Karpas-422 (cell line): ENCODE measurements at regions not wholly inside any gene's neighbourhood (a gene's known extent, or its start where the extent isn't known, plus 50 kb on each side); places are given as distances from the start of the nearest gene placed in this dataset.

ENCODE experiments used
- DNase-seq: peaks from one replicate; pipeline ENCODE4 v3.0.0-alpha.2; 2015
- H2AFZ ChIP-seq: fragments of 200-600 bp; sonication (generic); 2 replicates; pipeline ENCODE4 v1.6.1; 2014; ENCODE audit warnings: antibody characterized with exemption, low read length, mixed read lengths
- H3K27ac ChIP-seq: fragments of 200-600 bp; sonication (generic); 2 replicates; pipeline ENCODE4 v1.5.1; 2014; ENCODE audit warnings: mild to moderate bottlenecking, low read length, moderate library complexity
- H3K27me3 ChIP-seq: fragments of 200-600 bp; sonication (generic); 2 replicates; pipeline ENCODE4 v1.6.1; 2014; ENCODE audit warnings: low read length, mixed read lengths
- H3K36me3 ChIP-seq: fragments of 200-600 bp; sonication (generic); 2 replicates; pipeline ENCODE4 v1.6.1; 2014; ENCODE audit warnings: low read length, mixed read lengths; ENCODE audit not compliant: insufficient read depth
- H3K4me1 ChIP-seq: fragments of 200-600 bp; sonication (generic); 2 replicates; pipeline ENCODE4 v1.6.1; 2014; ENCODE audit warnings: mild to moderate bottlenecking, low read length, mixed read lengths
- H3K4me2 ChIP-seq: fragments of 200-600 bp; sonication (generic); 2 replicates; pipeline ENCODE4 v1.6.1; 2014; ENCODE audit warnings: low read length, low read depth, mild to moderate bottlenecking; ENCODE audit not compliant: poor library complexity, severe bottlenecking
- H3K4me3 ChIP-seq: fragments of 200-600 bp; sonication (generic); 2 replicates; pipeline ENCODE4 v1.5.1; 2014; ENCODE audit warnings: mild to moderate bottlenecking, antibody characterized with exemption, low read length, mixed read lengths
- H3K79me2 ChIP-seq: fragments of 200-600 bp; sonication (generic); 2 replicates; pipeline ENCODE4 v1.6.1; 2014; ENCODE audit warnings: mild to moderate bottlenecking, low read length, mixed read lengths
- H3K9ac ChIP-seq: fragments of 200-600 bp; sonication (generic); 2 replicates; pipeline ENCODE4 v1.6.0; 2014; ENCODE audit warnings: low read length
- H3K9me2 ChIP-seq: fragments of 200-600 bp; sonication (generic), shearing (Covaris generic); replicated peaks from 2 replicates; pipeline ENCODE4 v1.6.0; 2014; ENCODE audit warnings: mild to moderate bottlenecking, low read length, moderate library complexity; ENCODE audit not compliant: insufficient read depth
- H3K9me3 ChIP-seq: fragments of 300-700, 200-600 bp; sonication (generic); 2 replicates; pipeline ENCODE4 v1.6.1; 2014; ENCODE audit warnings: low read length, mixed read lengths
- H4K20me1 ChIP-seq: fragments of 200-600 bp; sonication (generic); 2 replicates; pipeline ENCODE4 v1.6.1; 2014; ENCODE audit warnings: mild to moderate bottlenecking, antibody characterized with exemption, low read length, low read depth; ENCODE audit not compliant: insufficient read depth

- H2AFZ ChIP-seq = no peak overlapping the region
- H3K27ac ChIP-seq = no peak overlapping the region
Measured at GRCh38 chrY:15756266-15756665, 1231.9 kb downstream of the NLGN4Y start.

GRCh38 chrY:15773579-15773978, 1249.2 kb downstream of the NLGN4Y start:
- no peak overlapping the region for H3K4me2 ChIP-seq
- H3K27ac ChIP-seq = no peak overlapping the region

More at GRCh38 chrY:15756266-15756665, 1231.9 kb downstream of the NLGN4Y start:
- H4K20me1 ChIP-seq = no peaks in the 10 kb centered on the region
- no peak overlapping the region for H3K4me2 ChIP-seq
- H3K4me1 ChIP-seq = no peaks in the 10 kb centered on the region
- H3K27me3 ChIP-seq = no peaks in the 10 kb centered on the region
- H3K9me2 ChIP-seq = no peaks in the 10 kb centered on the region
- no peaks in the 10 kb centered on the region for H3K79me2 ChIP-seq
- no peak overlapping the region for H3K9ac ChIP-seq
- no peak for DNase-seq
- no peaks in the 10 kb centered on the region for H3K36me3 ChIP-seq
- H3K4me3 ChIP-seq = no peak overlapping the region
- no peaks in the 10 kb centered on the region for H3K9me3 ChIP-seq

GRCh38 chrY:15775880-15776279, 1251.6 kb downstream of the NLGN4Y start:
- no peak overlapping the region for H3K27ac ChIP-seq
- no peak overlapping the region for H2AFZ ChIP-seq
- no peak overlapping the region for H3K4me2 ChIP-seq
- no peaks in the 10 kb centered on the region for H3K9me3 ChIP-seq
- H3K27me3 ChIP-seq = no peaks in the 10 kb centered on the region
- H3K9me2 ChIP-seq = no peaks in the 10 kb centered on the region
- DNase-seq = no peak
- no peaks in the 10 kb centered on the region for H3K79me2 ChIP-seq
- H3K36me3 ChIP-seq = no peaks in the 10 kb centered on the region
- H4K20me1 ChIP-seq = no peaks in the 10 kb centered on the region
- H3K4me3 ChIP-seq = no peak overlapping the region
- no peak overlapping the region for H3K9ac ChIP-seq
- no peaks in the 10 kb centered on the region for H3K4me1 ChIP-seq

More at GRCh38 chrY:15773579-15773978, 1249.2 kb downstream of the NLGN4Y start:
- H3K27me3 ChIP-seq = no peaks in the 10 kb centered on the region
- no peaks in the 10 kb centered on the region for H3K36me3 ChIP-seq
- no peaks in the 10 kb centered on the region for H4K20me1 ChIP-seq
- no peak overlapping the region for H2AFZ ChIP-seq
- H3K4me1 ChIP-seq = no peaks in the 10 kb centered on the region
- H3K79me2 ChIP-seq = no peaks in the 10 kb centered on the region
- no peak overlapping the region for H3K9ac ChIP-seq
- H3K4me3 ChIP-seq = no peak overlapping the region
- H3K9me3 ChIP-seq = no peaks in the 10 kb centered on the region
- no peaks in the 10 kb centered on the region for H3K9me2 ChIP-seq
- DNase-seq = no peak

- no peaks in the 10 kb centered on the region for H3K36me3 ChIP-seq
- H3K9me3 ChIP-seq = no peaks in the 10 kb centered on the region
- H3K27ac ChIP-seq = no peak overlapping the region
- H3K79me2 ChIP-seq = no peaks in the 10 kb centered on the region
- H3K4me3 ChIP-seq = no peak overlapping the region
- no peak for DNase-seq
- no peaks in the 10 kb centered on the region for H4K20me1 ChIP-seq
- H2AFZ ChIP-seq = no peak overlapping the region
- H3K4me2 ChIP-seq = no peak overlapping the region
- no peaks in the 10 kb centered on the region for H3K4me1 ChIP-seq
- H3K9me2 ChIP-seq = no peaks in the 10 kb centered on the region
- H3K27me3 ChIP-seq = no peaks in the 10 kb centered on the region
- H3K9ac ChIP-seq = no peak overlapping the region
Measured at GRCh38 chrY:15779891-15780290, 1255.6 kb downstream of the NLGN4Y start.

- no peaks in the 10 kb centered on the region for H3K79me2 ChIP-seq
- no peaks in the 10 kb centered on the region for H3K4me1 ChIP-seq
- no peaks in the 10 kb centered on the region for H3K27me3 ChIP-seq
Measured at GRCh38 chrY:15800021-15800420, 1275.7 kb downstream of the NLGN4Y start.

GRCh38 chrY:15805985-15806384, 1281.7 kb downstream of the NLGN4Y start:
- Histone ChIP-seq H3K4me2 (no peak overlapping the region), H4K20me1 (no peaks in the 10 kb centered on the region), H3K4me3 (no peak overlapping the region), H3K27me3 (no peaks in the 10 kb centered on the region), H3K9ac (no peak overlapping the region), H3K27ac (no peak overlapping the region), H3K9me2 (no peaks in the 10 kb centered on the region), H2AFZ (no peak overlapping the region), H3K36me3 (no peaks in the 10 kb centered on the region), H3K4me1 (no peaks in the 10 kb centered on the region), H3K9me3 (no peaks in the 10 kb centered on the region), H3K79me2 (no peaks in the 10 kb centered on the region)
- no peak for DNase-seq

More at GRCh38 chrY:15800021-15800420, 1275.7 kb downstream of the NLGN4Y start:
- H3K9me3 ChIP-seq = no peaks in the 10 kb centered on the region
- no peak overlapping the region for H3K4me3 ChIP-seq
- DNase-seq = no peak
- H3K4me2 ChIP-seq = no peak overlapping the region
- no peaks in the 10 kb centered on the region for H4K20me1 ChIP-seq
- H3K27ac ChIP-seq = no peak overlapping the region
- H3K36me3 ChIP-seq = no peaks in the 10 kb centered on the region
- no peak overlapping the region for H3K9ac ChIP-seq
- H3K9me2 ChIP-seq = no peaks in the 10 kb centered on the region
- no peak overlapping the region for H2AFZ ChIP-seq

- Histone ChIP-seq H3K9ac (no peak overlapping the region), H3K79me2 (no peaks in the 10 kb centered on the region), H3K9me3 (no peaks in the 10 kb centered on the region), H3K4me3 (no peak overlapping the region), H3K27ac (no peak overlapping the region), H2AFZ (no peak overlapping the region), H3K9me2 (no peaks in the 10 kb centered on the region), H3K4me2 (no peak overlapping the region), H3K36me3 (no peaks in the 10 kb centered on the region), H4K20me1 (no peaks in the 10 kb centered on the region), H3K4me1 (no peaks in the 10 kb centered on the region), H3K27me3 (no peaks in the 10 kb centered on the region)
- DNase-seq = no peak
Measured at GRCh38 chrY:15814241-15814640, 1289.9 kb downstream of the NLGN4Y start.
